SK-N-MC (cell line): ENCODE measurements at regions not wholly inside any gene's neighbourhood (a gene's known extent, or its start where the extent isn't known, plus 50 kb on each side); places are given as distances from the start of the nearest gene placed in this dataset.
"Not testable (repeated sequence)": the region's sequence is repeated elsewhere in the genome, so short reads cannot be mapped to it uniquely, and the experiment has no call there.

Experiments
- DNase-seq: peaks from one replicate; pipeline ENCODE4 v3.0.0-alpha.2; 2011; ENCODE audit warnings: low read depth, low spot score
- H3K27ac ChIP-seq: fragments of 200-600 bp; sonication (generic); 2 replicates; pipeline ENCODE4 v1.5.1; 2016; ENCODE audit warnings: mixed run types
- H3K36me3 ChIP-seq: fragments of 200-600 bp; sonication (generic); 2 replicates; pipeline ENCODE4 v1.6.1; 2017; ENCODE audit warnings: antibody characterized with exemption, low read length, mixed read lengths; ENCODE audit not compliant: insufficient read depth
- H3K4me3 ChIP-seq: fragments of 200-600 bp; sonication (generic); 2 replicates; pipeline ENCODE4 v1.5.1; 2016
- H3K9ac ChIP-seq: fragments of 200-600 bp; sonication (generic); 2 replicates; pipeline ENCODE4 v1.8.0; 2017; ENCODE audit warnings: mixed run types, mixed read lengths; ENCODE audit not compliant: insufficient read length
- H3K9me3 ChIP-seq: fragments of 200-600 bp; sonication (generic); 2 replicates; pipeline ENCODE4 v1.6.1; 2017; ENCODE audit warnings: low read depth, mild to moderate bottlenecking, antibody characterized with exemption, low read length, moderate library complexity, mixed read lengths
- EZH2 ChIP-seq: fragments of 200-600 bp; sonication (generic); IDR thresholded peaks from one replicate; pipeline ENCODE4 v1.6.1; 2017; ENCODE audit warnings: antibody characterized with exemption
- FOXP2 ChIP-seq: optimal IDR thresholded peaks from 2 replicates; pipeline ENCODE3; 2011; ENCODE audit warnings: mild to moderate bottlenecking, moderate library complexity; ENCODE audit not compliant: insufficient read depth; ENCODE audit errors: extremely low read length, control extremely low read depth
- POLR2AphosphoS5 ChIP-seq: IDR thresholded peaks from 2 replicates; pipeline ENCODE4 v1.6.1; 2012; ENCODE audit warnings: mild to moderate bottlenecking, low read depth, low read length, borderline replicate concordance

- H3K9me3 ChIP-seq, H3K36me3 ChIP-seq, H3K4me3 ChIP-seq, H3K27ac ChIP-seq, H3K9ac ChIP-seq, DNase-seq: not testable (repeated sequence)
Measured at GRCh38 chr7:35926966-35927365, 126.1 kb downstream of the SEPTIN7 start.

- not testable (repeated sequence) for DNase-seq, H3K9ac ChIP-seq, H3K36me3 ChIP-seq, H3K4me3 ChIP-seq, H3K27ac ChIP-seq, H3K9me3 ChIP-seq
Measured at GRCh38 chr7:35931134-35931533, 130.3 kb downstream of the SEPTIN7 start.

GRCh38 chr7:35931551-35931950 lies 130.7 kb downstream of the SEPTIN7 start:
- not testable (repeated sequence) for H3K36me3 ChIP-seq, H3K9me3 ChIP-seq, H3K27ac ChIP-seq, DNase-seq, H3K9ac ChIP-seq, H3K4me3 ChIP-seq

GRCh38 chr7:35940695-35941094 lies 139.8 kb downstream of the SEPTIN7 start:
- not testable (repeated sequence) for DNase-seq, H3K36me3 ChIP-seq, H3K4me3 ChIP-seq, H3K27ac ChIP-seq, H3K9ac ChIP-seq, H3K9me3 ChIP-seq

GRCh38 chr7:35945621-35946020 lies 144.8 kb downstream of the SEPTIN7 start:
- not testable (repeated sequence) for DNase-seq, H3K36me3 ChIP-seq, H3K27ac ChIP-seq, H3K4me3 ChIP-seq, H3K9me3 ChIP-seq, H3K9ac ChIP-seq

GRCh38 chr7:35955735-35956134 lies 154.9 kb downstream of the SEPTIN7 start:
- H3K9ac ChIP-seq, H3K4me3 ChIP-seq, H3K9me3 ChIP-seq, H3K36me3 ChIP-seq, DNase-seq, H3K27ac ChIP-seq: not testable (repeated sequence)

- H3K4me3 ChIP-seq, H3K36me3 ChIP-seq, DNase-seq, H3K27ac ChIP-seq, H3K9ac ChIP-seq, H3K9me3 ChIP-seq: not testable (repeated sequence)
Measured at GRCh38 chr7:35956988-35957387, 156.1 kb downstream of the SEPTIN7 start.

GRCh38 chr7:35961260-35961659 lies 160.4 kb downstream of the SEPTIN7 start:
- H3K9me3 ChIP-seq, H3K4me3 ChIP-seq, H3K36me3 ChIP-seq, DNase-seq, H3K9ac ChIP-seq, H3K27ac ChIP-seq: not testable (repeated sequence)

GRCh38 chr7:35962607-35963006 lies 161.8 kb downstream of the SEPTIN7 start:
- H3K27ac ChIP-seq, H3K9ac ChIP-seq, H3K36me3 ChIP-seq, DNase-seq, H3K9me3 ChIP-seq, H3K4me3 ChIP-seq: not testable (repeated sequence)

- Histone ChIP-seq H3K27ac (no peak overlapping the region), H3K4me3 (no peak overlapping the region), H3K36me3 (no peaks in the 10 kb centered on the region), H3K9me3 (no peaks in the 10 kb centered on the region), H3K9ac (no peak overlapping the region)
- TF ChIP-seq POLR2AphosphoS5: no peak
- TF ChIP-seq EZH2: no peak
- TF ChIP-seq FOXP2: no peak
- DNase-seq: no peak
Measured at GRCh38 chr7:35967366-35968139, 166.7 kb downstream of the SEPTIN7 start.
